NCI-H345 treated with DMSO at 0.1 percent for 48 hours (cell line): ENCODE measurements at regions not wholly inside any gene's neighbourhood (a gene's known extent, or its start where the extent isn't known, plus 50 kb on each side); places are given as distances from the start of the nearest gene placed in this dataset.
A peak's percentile ranks its signal among the peaks of the same experiment; 100 is the strongest.
"Not testable (repeated sequence)": the region's sequence is repeated elsewhere in the genome, so short reads cannot be mapped to it uniquely, and the experiment has no call there.

ENCODE experiments used
- DNase-seq: peaks from one replicate; lab custom pipeline; 2025; ENCODE audit not compliant: unreplicated experiment; lab: John Stamatoyannopoulos, UW

GRCh38 chr4:103499094-103499493, 220.7 kb downstream of the TACR3 start:
- no peak for DNase-seq

- DNase-seq: no peak
Observed at GRCh38 chr4:103498161-103499070, 221.4 kb downstream of the TACR3 start.

GRCh38 chr4:103497692-103498091, 222.1 kb downstream of the TACR3 start:
- DNase-seq: no peak

GRCh38 chr4:103496800-103497199, 223.0 kb downstream of the TACR3 start:
- DNase-seq: no peak

GRCh38 chr4:103493450-103494159, 226.2 kb downstream of the TACR3 start:
- DNase-seq: no peak

GRCh38 chr4:103485296-103485695, 234.5 kb downstream of the TACR3 start:
- DNase-seq: not testable (repeated sequence)

- no peak for DNase-seq
Observed at GRCh38 chr4:103484521-103484920, 235.3 kb downstream of the TACR3 start.

- no peak for DNase-seq
Observed at GRCh38 chr4:103482893-103483292, 236.9 kb downstream of the TACR3 start.

- DNase-seq: no peak
Observed at GRCh38 chr4:103482471-103482870, 237.3 kb downstream of the TACR3 start.

GRCh38 chr4:103478734-103479133, 241.1 kb downstream of the TACR3 start:
- DNase-seq: no peak

- no peak for DNase-seq
Observed at GRCh38 chr4:103478210-103478609, 241.6 kb downstream of the TACR3 start.

GRCh38 chr4:103457566-103457965, 259.4 kb upstream of the CENPE start:
- no peak for DNase-seq

GRCh38 chr4:103451341-103451740, 253.2 kb upstream of the CENPE start:
- no peak for DNase-seq

- no peak for DNase-seq
Observed at GRCh38 chr4:103450693-103451092, 252.6 kb upstream of the CENPE start.

- DNase-seq: no peak
Observed at GRCh38 chr4:103449296-103450023, 251.3 kb upstream of the CENPE start.

GRCh38 chr4:103445377-103445776, 247.2 kb upstream of the CENPE start:
- DNase-seq: no peak

GRCh38 chr4:103443324-103443723, 245.2 kb upstream of the CENPE start:
- no peak for DNase-seq

- DNase-seq: no peak
Observed at GRCh38 chr4:103429283-103429682, 231.1 kb upstream of the CENPE start.

- DNase-seq: no peak
Observed at GRCh38 chr4:103425406-103425805, 227.3 kb upstream of the CENPE start.

- peak; percentile 16 for DNase-seq
Observed at GRCh38 chr4:103424853-103425252, 226.7 kb upstream of the CENPE start.

GRCh38 chr4:103423261-103423660, 225.1 kb upstream of the CENPE start:
- DNase-seq: no peak
